ENCODE measurements at regions not wholly inside any gene's neighbourhood (a gene's known extent, or its start where the extent isn't known, plus 50 kb on each side); places are given as distances from the start of the nearest gene placed in this dataset.

DNA sequence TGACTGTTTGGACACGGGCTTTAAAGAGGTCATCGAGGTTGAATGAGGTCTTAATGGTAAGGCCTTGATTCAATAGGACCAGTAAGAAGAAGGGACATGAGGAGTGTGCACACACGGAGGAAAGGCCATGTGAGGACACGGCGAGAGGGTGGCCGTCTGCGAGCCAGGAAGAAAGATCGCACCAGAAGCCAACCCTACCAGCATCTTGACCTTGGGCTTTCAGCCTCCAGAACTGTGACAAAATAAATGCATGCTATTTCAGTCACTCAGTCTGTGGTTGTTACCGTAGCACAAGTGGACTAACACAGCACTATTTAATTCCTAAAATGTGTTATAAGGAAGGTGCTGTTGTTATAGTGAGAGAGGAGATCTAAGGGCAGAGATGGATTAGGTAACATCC, 468.6 kb upstream of the FAT1 start:
- H3K4me3 ChIP-seq (replicated peaks; ENCODE audit: insufficient read depth, low read length) = no peak overlapping the region
- DNase-seq (ENCODE audit: low read depth in 1 of 2, low spot score in 1 of 2) = no peak
- no peak for TF ChIP-seq GABPA (IDR thresholded peaks at IDR 0.05; ENCODE audit: low read depth)
- no peak for TF ChIP-seq SPI1 (IDR thresholded peaks at IDR 0.05; ENCODE audit: borderline replicate concordance, low read depth)
- TF ChIP-seq, protein P1, sequence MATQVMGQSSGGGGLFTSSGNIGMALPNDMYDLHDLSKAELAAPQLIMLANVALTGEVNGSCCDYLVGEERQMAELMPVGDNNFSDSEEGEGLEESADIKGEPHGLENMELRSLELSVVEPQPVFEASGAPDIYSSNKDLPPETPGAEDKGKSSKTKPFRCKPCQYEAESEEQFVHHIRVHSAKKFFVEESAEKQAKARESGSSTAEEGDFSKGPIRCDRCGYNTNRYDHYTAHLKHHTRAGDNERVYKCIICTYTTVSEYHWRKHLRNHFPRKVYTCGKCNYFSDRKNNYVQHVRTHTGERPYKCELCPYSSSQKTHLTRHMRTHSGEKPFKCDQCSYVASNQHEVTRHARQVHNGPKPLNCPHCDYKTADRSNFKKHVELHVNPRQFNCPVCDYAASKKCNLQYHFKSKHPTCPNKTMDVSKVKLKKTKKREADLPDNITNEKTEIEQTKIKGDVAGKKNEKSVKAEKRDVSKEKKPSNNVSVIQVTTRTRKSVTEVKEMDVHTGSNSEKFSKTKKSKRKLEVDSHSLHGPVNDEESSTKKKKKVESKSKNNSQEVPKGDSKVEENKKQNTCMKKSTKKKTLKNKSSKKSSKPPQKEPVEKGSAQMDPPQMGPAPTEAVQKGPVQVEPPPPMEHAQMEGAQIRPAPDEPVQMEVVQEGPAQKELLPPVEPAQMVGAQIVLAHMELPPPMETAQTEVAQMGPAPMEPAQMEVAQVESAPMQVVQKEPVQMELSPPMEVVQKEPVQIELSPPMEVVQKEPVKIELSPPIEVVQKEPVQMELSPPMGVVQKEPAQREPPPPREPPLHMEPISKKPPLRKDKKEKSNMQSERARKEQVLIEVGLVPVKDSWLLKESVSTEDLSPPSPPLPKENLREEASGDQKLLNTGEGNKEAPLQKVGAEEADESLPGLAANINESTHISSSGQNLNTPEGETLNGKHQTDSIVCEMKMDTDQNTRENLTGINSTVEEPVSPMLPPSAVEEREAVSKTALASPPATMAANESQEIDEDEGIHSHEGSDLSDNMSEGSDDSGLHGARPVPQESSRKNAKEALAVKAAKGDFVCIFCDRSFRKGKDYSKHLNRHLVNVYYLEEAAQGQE (IDR thresholded peaks at IDR 0.05; ENCODE audit: insufficient replicate concordance, low read depth) = no peak
- no peak for TF ChIP-seq POLR2AphosphoS5 (IDR thresholded peaks at IDR 0.05; ENCODE audit: low read depth)
- TF ChIP-seq, protein P2, sequence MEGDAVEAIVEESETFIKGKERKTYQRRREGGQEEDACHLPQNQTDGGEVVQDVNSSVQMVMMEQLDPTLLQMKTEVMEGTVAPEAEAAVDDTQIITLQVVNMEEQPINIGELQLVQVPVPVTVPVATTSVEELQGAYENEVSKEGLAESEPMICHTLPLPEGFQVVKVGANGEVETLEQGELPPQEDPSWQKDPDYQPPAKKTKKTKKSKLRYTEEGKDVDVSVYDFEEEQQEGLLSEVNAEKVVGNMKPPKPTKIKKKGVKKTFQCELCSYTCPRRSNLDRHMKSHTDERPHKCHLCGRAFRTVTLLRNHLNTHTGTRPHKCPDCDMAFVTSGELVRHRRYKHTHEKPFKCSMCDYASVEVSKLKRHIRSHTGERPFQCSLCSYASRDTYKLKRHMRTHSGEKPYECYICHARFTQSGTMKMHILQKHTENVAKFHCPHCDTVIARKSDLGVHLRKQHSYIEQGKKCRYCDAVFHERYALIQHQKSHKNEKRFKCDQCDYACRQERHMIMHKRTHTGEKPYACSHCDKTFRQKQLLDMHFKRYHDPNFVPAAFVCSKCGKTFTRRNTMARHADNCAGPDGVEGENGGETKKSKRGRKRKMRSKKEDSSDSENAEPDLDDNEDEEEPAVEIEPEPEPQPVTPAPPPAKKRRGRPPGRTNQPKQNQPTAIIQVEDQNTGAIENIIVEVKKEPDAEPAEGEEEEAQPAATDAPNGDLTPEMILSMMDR (IDR thresholded peaks at IDR 0.05; ENCODE audit: insufficient read depth, low read length) = no peak

DNA sequence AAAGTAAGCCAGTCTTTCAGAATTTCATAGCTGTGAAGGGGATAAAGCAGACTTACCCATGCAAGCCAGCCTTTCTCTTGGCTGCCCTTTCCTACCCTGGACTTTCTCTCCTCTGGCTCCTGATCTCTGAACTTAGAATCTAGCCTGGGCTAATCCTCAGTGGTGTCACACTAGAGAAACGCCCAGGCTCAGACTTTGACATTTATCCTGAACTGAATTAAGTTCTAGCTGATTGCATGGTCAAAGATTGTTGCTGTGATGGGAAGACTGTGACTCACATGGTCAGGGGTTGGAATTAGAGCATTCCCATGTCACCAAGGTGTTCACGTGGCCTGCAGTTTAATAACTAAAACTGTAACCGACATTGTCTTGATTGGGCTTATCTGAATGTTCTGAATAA, 469.5 kb upstream of the FAT1 start:
- H3K27ac ChIP-seq (replicated peaks) = no peak overlapping the region
- no peak for TF ChIP-seq GABPA (IDR thresholded peaks at IDR 0.05; ENCODE audit: low read depth)
- H3K27me3 ChIP-seq (ENCODE audit: insufficient read depth, poor library complexity, severe bottlenecking) = no peaks in the 10 kb centered on the region
- DNase-seq (ENCODE audit: low read depth in 1 of 2, low spot score in 1 of 2) = no peak
- no peak overlapping the region for H3K4me3 ChIP-seq (replicated peaks; ENCODE audit: insufficient read depth, low read length)

More for the DNA sequence above, 468.6 kb upstream of the FAT1 start:
- H3K27ac ChIP-seq (replicated peaks) = no peak overlapping the region
- no peaks in the 10 kb centered on the region for H3K27me3 ChIP-seq (ENCODE audit: insufficient read depth, poor library complexity, severe bottlenecking)

DNA sequence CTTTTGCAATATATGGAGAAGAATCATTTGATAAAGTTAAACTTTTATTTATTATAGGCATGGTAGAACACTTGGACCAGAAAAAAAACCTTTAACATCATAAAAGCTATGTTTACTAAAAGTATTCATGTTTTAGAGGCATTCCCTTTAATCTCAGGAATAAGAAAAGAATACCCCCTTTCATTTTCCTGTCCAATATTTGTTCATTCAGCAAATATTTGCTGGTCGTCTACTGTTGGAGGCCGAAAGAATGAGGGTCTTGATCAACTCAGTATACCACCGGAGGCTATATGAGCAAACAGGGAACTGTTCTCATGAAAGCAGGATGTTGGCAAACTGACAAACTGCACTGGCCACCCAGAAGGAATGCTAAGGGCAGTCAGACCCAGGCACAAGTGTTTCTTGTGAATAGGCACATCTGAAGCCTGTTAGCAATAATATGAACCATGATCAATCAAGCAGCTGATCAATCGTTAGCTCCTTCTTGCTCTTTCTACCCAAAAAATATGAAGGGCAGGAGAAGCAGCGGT, 480.8 kb upstream of the FAT1 start:
- Histone ChIP-seq H3K27ac (replicated peaks) (no peak overlapping the region), H3K27me3 (ENCODE audit: insufficient read depth, poor library complexity, severe bottlenecking) (no peaks in the 10 kb centered on the region), H3K4me3 (replicated peaks; ENCODE audit: insufficient read depth, low read length) (no peak overlapping the region)
- no peak for DNase-seq (ENCODE audit: low read depth in 1 of 2, low spot score in 1 of 2)
- TF ChIP-seq, protein P2 (IDR thresholded peaks at IDR 0.05; ENCODE audit: insufficient read depth, low read length) = no peak
- TF ChIP-seq SPI1 (IDR thresholded peaks at IDR 0.05; ENCODE audit: borderline replicate concordance, low read depth) (no peak), POLR2AphosphoS5 (IDR thresholded peaks at IDR 0.05; ENCODE audit: low read depth) (no peak), GABPA (IDR thresholded peaks at IDR 0.05; ENCODE audit: low read depth) (no peak)
- TF ChIP-seq, protein P1 (IDR thresholded peaks at IDR 0.05; ENCODE audit: insufficient replicate concordance, low read depth) = no peak

DNA sequence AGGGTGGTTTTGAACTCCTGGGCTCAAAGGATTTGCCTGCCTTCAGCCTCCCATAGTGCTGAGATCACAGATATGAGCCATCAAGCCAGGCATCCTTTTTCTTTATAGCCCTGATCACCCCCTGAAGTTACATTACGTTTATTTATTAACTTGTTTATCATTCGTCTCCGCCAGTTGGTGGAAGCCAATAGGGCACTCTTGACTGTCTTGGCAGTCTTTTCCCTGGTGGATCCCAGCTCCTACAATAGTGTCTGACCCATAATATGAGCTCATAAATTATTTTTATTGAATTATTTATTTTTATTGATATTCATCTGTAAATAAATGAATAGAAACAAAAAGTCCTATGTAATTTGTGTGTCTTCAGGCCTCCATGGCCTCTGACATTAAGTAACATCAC, 484.3 kb upstream of the FAT1 start:
- no peak for DNase-seq (ENCODE audit: low read depth in 1 of 2, low spot score in 1 of 2)
- Histone ChIP-seq H3K4me3 (replicated peaks; ENCODE audit: insufficient read depth, low read length) (no peak overlapping the region), H3K27me3 (ENCODE audit: insufficient read depth, poor library complexity, severe bottlenecking) (no peaks in the 10 kb centered on the region), H3K27ac (replicated peaks) (no peak overlapping the region)
- TF ChIP-seq, protein P1 (IDR thresholded peaks at IDR 0.05; ENCODE audit: insufficient replicate concordance, low read depth) = no peak
- TF ChIP-seq GABPA (IDR thresholded peaks at IDR 0.05; ENCODE audit: low read depth) (no peak), SPI1 (IDR thresholded peaks at IDR 0.05; ENCODE audit: borderline replicate concordance, low read depth) (no peak), POLR2AphosphoS5 (IDR thresholded peaks at IDR 0.05; ENCODE audit: low read depth) (no peak)
- TF ChIP-seq, protein P2 (IDR thresholded peaks at IDR 0.05; ENCODE audit: insufficient read depth, low read length) = no peak
